DOHH2 (cell line): ENCODE measurements at regions not wholly inside any gene's neighbourhood (a gene's known extent, or its start where the extent isn't known, plus 50 kb on each side); places are given as distances from the start of the nearest gene placed in this dataset.

Experiments
- H3F3A ChIP-seq: fragments of 200-600 bp; sonication (generic), shearing (Covaris generic); 2 replicates; pipeline ENCODE4 v1.6.0; 2016; ENCODE audit warnings: antibody characterized with exemption, mild to moderate bottlenecking; ENCODE audit not compliant: control insufficient read depth, insufficient read depth
- H3K27ac ChIP-seq: fragments of 200-600 bp; sonication (generic); 2 replicates; pipeline ENCODE4 v1.5.1; 2014; ENCODE audit warnings: low read depth, mild to moderate bottlenecking, low read length, moderate library complexity
- H3K27me3 ChIP-seq: fragments of 200-600 bp; sonication (generic); 2 replicates; pipeline ENCODE4 v1.6.1; 2014; ENCODE audit warnings: mild to moderate bottlenecking, low read length, mixed read lengths; ENCODE audit not compliant: control insufficient read depth
- H3K36me3 ChIP-seq: fragments of 200-600 bp; sonication (generic); 2 replicates; pipeline ENCODE4 v1.6.1; 2014; ENCODE audit warnings: mild to moderate bottlenecking, low read length, moderate library complexity, mixed read lengths; ENCODE audit not compliant: control insufficient read depth
- H3K4me1 ChIP-seq: fragments of 200-600 bp; sonication (generic); 2 replicates; pipeline ENCODE4 v1.6.1; 2014; ENCODE audit warnings: mild to moderate bottlenecking, low read length, mixed read lengths; ENCODE audit not compliant: control insufficient read depth
- H3K4me2 ChIP-seq: fragments of 200-600 bp; sonication (generic); 2 replicates; pipeline ENCODE4 v1.6.0; 2014; ENCODE audit warnings: mild to moderate bottlenecking, low read length, moderate library complexity
- H3K4me3 ChIP-seq: fragments of 200-600 bp; sonication (generic); 2 replicates; pipeline ENCODE4 v1.5.1; 2014; ENCODE audit warnings: mild to moderate bottlenecking, low read length, mixed read lengths
- H3K79me2 ChIP-seq: fragments of 200-600 bp; sonication (generic); 2 replicates; pipeline ENCODE4 v1.6.1; 2014; ENCODE audit warnings: mild to moderate bottlenecking, low read length, mixed read lengths; ENCODE audit not compliant: control insufficient read depth
- H3K9me2 ChIP-seq: fragments of 200-600 bp; sonication (generic); replicated peaks from 2 replicates; pipeline ENCODE4 v1.6.1; 2014; ENCODE audit warnings: mild to moderate bottlenecking, low read length, mixed read lengths; ENCODE audit not compliant: control insufficient read depth
- H3K9me3 ChIP-seq: fragments of 200-600 bp; sonication (generic); 2 replicates; pipeline ENCODE4 v1.6.1; 2014; ENCODE audit warnings: antibody characterized with exemption, low read length, mixed read lengths; ENCODE audit not compliant: control insufficient read depth, insufficient read depth
- H4K20me1 ChIP-seq: fragments of 200-600 bp; sonication (generic); 2 replicates; pipeline ENCODE4 v1.6.0; 2014; ENCODE audit warnings: low read depth, mild to moderate bottlenecking, antibody characterized with exemption, low read length, moderate library complexity; ENCODE audit not compliant: control insufficient read depth, insufficient read depth
- CTCF ChIP-seq: fragments of 200-600 bp; sonication (generic); IDR thresholded peaks from one replicate; pipeline ENCODE4 v1.5.1; 2014; ENCODE audit warnings: antibody characterized with exemption, mild to moderate bottlenecking, low read depth, low read length; ENCODE audit not compliant: poor library complexity, severe bottlenecking
- EZH2phosphoT487 ChIP-seq: fragments of 200-600 bp; sonication (generic); IDR thresholded peaks from 2 replicates; pipeline ENCODE4 v1.6.1; 2017; ENCODE audit warnings: borderline replicate concordance, mild to moderate bottlenecking, antibody characterized with exemption, low read length, moderate library complexity, mixed read lengths

- Histone ChIP-seq H3K9me2 (no peaks in the 10 kb centered on the region), H3K9me3 (0 out of 2 replicates have a peak, but pooled peaks cover 2% of the 10 kb centered on the region), H3K79me2 (no peaks in the 10 kb centered on the region), H3K4me2 (no peak overlapping the region), H3F3A (no peaks in the 10 kb centered on the region), H3K27me3 (no peaks in the 10 kb centered on the region), H4K20me1 (no peaks in the 10 kb centered on the region), H3K4me3 (no peak overlapping the region), H3K27ac (no peak overlapping the region), H3K4me1 (no peaks in the 10 kb centered on the region), H3K36me3 (no peaks in the 10 kb centered on the region)
- TF ChIP-seq EZH2phosphoT487 (no peak), CTCF (no peak)
These were observed 598.9 kb upstream of the CHRM3 start for GRCh38 chr1:238787471-238787870.

DNA sequence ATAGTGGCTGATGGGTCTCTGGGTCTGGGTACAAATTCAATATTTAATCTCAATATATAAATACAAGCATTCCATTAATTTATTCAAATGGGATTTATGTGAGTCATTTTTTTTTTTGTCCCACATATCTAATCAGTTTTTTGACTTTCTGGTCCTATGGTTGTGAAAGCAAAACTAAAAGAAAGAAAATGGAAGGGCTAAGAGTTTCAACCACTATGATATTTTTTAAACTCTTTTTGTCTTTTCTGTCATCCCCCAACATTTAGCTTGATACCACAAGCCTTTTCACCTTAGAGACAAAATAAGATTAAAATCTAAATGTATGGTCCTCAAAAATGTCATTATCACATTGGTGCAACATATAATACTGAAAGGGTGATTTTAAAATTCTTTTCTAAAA is 602.7 kb upstream of the CHRM3 start:
- Histone ChIP-seq H3K4me1 (no peaks in the 10 kb centered on the region), H3K4me3 (no peak overlapping the region)

DNA sequence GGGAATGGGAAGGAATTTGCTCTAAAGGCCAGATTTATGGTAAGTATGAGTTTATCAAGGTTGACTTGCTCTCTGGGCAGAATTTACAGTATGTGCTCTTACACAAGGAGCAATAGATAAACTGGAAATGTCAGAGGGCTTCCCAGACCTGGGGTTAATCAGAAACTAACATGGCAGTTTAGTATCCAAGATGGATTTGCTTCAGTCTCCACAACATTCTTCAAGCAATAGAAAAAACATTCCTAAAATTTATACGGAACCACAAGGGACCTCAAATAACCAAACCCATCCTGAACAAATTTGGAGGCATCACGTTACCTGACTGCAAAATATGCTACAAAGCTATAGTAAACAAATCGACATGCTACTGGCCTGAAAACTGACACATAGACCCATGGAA is 606.7 kb upstream of the CHRM3 start:
- no peak overlapping the region for H3K27ac ChIP-seq
- no peak overlapping the region for H3K4me3 ChIP-seq
- H3K9me2 ChIP-seq = no peaks in the 10 kb centered on the region
- H3K27me3 ChIP-seq = no peaks in the 10 kb centered on the region
- H3K9me3 ChIP-seq = peaks cover 6% of the 10 kb centered on the region; the same call in 1 of the 2 replicates
- no peaks in the 10 kb centered on the region for H3K79me2 ChIP-seq
- H3F3A ChIP-seq = no peaks in the 10 kb centered on the region
- H3K4me1 ChIP-seq = no peaks in the 10 kb centered on the region
- H4K20me1 ChIP-seq = no peaks in the 10 kb centered on the region
- H3K36me3 ChIP-seq = no peaks in the 10 kb centered on the region
- TF ChIP-seq CTCF = no peak
- no peak for TF ChIP-seq EZH2phosphoT487
- H3K4me2 ChIP-seq = no peak overlapping the region

More for the DNA sequence above, 602.7 kb upstream of the CHRM3 start:
- H3K27me3 ChIP-seq = no peaks in the 10 kb centered on the region
- no peaks in the 10 kb centered on the region for H3K9me2 ChIP-seq
- no peak overlapping the region for H3K27ac ChIP-seq
- H3F3A ChIP-seq = no peaks in the 10 kb centered on the region
- no peaks in the 10 kb centered on the region for H3K79me2 ChIP-seq
- H3K4me2 ChIP-seq = no peak overlapping the region
- TF ChIP-seq EZH2phosphoT487 = no peak
- TF ChIP-seq CTCF = no peak
- no peaks in the 10 kb centered on the region for H4K20me1 ChIP-seq
- no peaks in the 10 kb centered on the region for H3K36me3 ChIP-seq
- H3K9me3 ChIP-seq = no peaks in the 10 kb centered on the region

DNA sequence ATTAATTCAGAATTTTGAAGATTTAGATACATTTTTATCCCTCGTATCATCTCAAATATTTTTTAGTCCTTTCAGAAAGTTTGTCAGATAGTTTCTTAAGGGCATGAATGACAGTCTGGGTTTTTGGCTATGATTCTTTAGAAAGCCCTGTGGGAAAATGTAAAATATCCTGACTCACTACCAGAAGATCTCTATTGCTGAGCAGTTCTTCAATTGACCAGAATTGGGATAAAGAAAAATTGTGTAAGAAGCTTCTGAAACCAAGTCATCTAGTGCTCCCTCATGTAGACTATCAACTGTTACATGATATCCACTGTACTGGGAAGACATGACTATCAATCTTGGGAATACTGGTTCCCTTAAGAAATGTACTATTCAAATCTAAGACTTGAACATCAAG is 608.3 kb upstream of the CHRM3 start:
- no peak for TF ChIP-seq CTCF
- TF ChIP-seq EZH2phosphoT487 = no peak
- Histone ChIP-seq H3K9me2 (no peaks in the 10 kb centered on the region), H3K4me1 (no peaks in the 10 kb centered on the region), H3K27ac (no peak overlapping the region), H3K79me2 (no peaks in the 10 kb centered on the region), H3K4me2 (no peak overlapping the region), H3F3A (no peaks in the 10 kb centered on the region), H3K4me3 (no peak overlapping the region), H4K20me1 (no peaks in the 10 kb centered on the region), H3K9me3 (peaks cover 6% of the 10 kb centered on the region; the same call in 1 of the 2 replicates), H3K27me3 (no peaks in the 10 kb centered on the region), H3K36me3 (no peaks in the 10 kb centered on the region)
